ENCODE measurements at regions not wholly inside any gene's neighbourhood (a gene's known extent, or its start where the extent isn't known, plus 50 kb on each side); places are given as distances from the start of the nearest gene placed in this dataset.

GRCh38 chr6:148182378-148182777 is 160.3 kb upstream of the SASH1 start:
- no peak for DNase-seq

- no peak for DNase-seq
Measured at GRCh38 chr6:148183776-148184175, 158.9 kb upstream of the SASH1 start.

- DNase-seq: no peak
Measured at GRCh38 chr6:148186916-148187315, 155.7 kb upstream of the SASH1 start.

GRCh38 chr6:148192310-148192709 is 150.3 kb upstream of the SASH1 start:
- DNase-seq: no peak

GRCh38 chr6:148193063-148193680 is 149.5 kb upstream of the SASH1 start:
- no peak for DNase-seq

- no peak for DNase-seq
Measured at GRCh38 chr6:148195511-148195910, 147.1 kb upstream of the SASH1 start.

GRCh38 chr6:148199584-148199983 is 143.1 kb upstream of the SASH1 start:
- no peak for DNase-seq

- DNase-seq: no peak
Measured at GRCh38 chr6:148200293-148200692, 142.3 kb upstream of the SASH1 start.

- DNase-seq: no peak
Measured at GRCh38 chr6:148200781-148201180, 141.9 kb upstream of the SASH1 start.

GRCh38 chr6:148203281-148203925 is 139.2 kb upstream of the SASH1 start:
- no peak for DNase-seq

GRCh38 chr6:148203970-148204369 is 138.7 kb upstream of the SASH1 start:
- peak; percentile 80 for DNase-seq

- no peak for DNase-seq
Measured at GRCh38 chr6:148208298-148208697, 134.3 kb upstream of the SASH1 start.

GRCh38 chr6:148211777-148212324 is 130.8 kb upstream of the SASH1 start:
- no peak for DNase-seq

GRCh38 chr6:148212366-148212765 is 130.3 kb upstream of the SASH1 start:
- no peak for DNase-seq

GRCh38 chr6:148213366-148213765 is 129.3 kb upstream of the SASH1 start:
- no peak for DNase-seq

- no peak for DNase-seq
Measured at GRCh38 chr6:148214667-148215066, 128.0 kb upstream of the SASH1 start.

GRCh38 chr6:148217051-148217450 is 125.6 kb upstream of the SASH1 start:
- no peak for DNase-seq

GRCh38 chr6:148217921-148218320 is 124.7 kb upstream of the SASH1 start:
- DNase-seq: no peak

GRCh38 chr6:148218542-148219258 is 123.9 kb upstream of the SASH1 start:
- no peak for DNase-seq

- DNase-seq: no peak
Measured at GRCh38 chr6:148221196-148221979, 121.2 kb upstream of the SASH1 start.

- no peak for DNase-seq
Measured at GRCh38 chr6:148222376-148222775, 120.3 kb upstream of the SASH1 start.

- DNase-seq: no peak
Measured at GRCh38 chr6:148222846-148223245, 119.8 kb upstream of the SASH1 start.

GRCh38 chr6:148223424-148223842 is 119.2 kb upstream of the SASH1 start:
- DNase-seq: no peak

Data from hematopoietic multipotent progenitor cell treated with erythropoietin and hydrocortisone succinate and interleukin-3 and kit ligand, for 6 days (in vitro differentiated cells).